ENCODE measurements at regions not wholly inside any gene's neighbourhood (a gene's known extent, or its start where the extent isn't known, plus 50 kb on each side); places are given as distances from the start of the nearest gene placed in this dataset.

DNA sequence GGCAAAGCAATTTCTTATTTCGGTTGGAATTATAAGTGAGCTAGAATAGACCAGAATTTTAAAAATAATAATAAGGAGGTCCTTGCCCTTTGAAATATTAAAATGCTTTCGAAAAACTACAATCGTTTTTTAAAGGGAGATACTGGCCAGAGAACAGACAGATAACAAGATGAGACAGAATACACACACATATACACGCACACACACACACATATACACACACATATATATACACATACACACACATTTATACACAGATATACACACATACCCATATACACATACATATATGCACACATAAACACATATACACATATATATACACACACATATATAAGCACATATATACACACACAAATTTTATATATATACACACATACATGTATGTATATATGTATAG, 175.3 kb upstream of the MIR17HG start:
- no peaks in the 10 kb centered on the region for H3K79me2 ChIP-seq (ENCODE audit: low read length)
- no peaks in the 10 kb centered on the region for H4K20me1 ChIP-seq (ENCODE audit: insufficient read depth, low read length)
- no peak overlapping the region for H3K4me2 ChIP-seq (ENCODE audit: low read length)
- H3K4me3 ChIP-seq (ENCODE audit: low read length) = no peak overlapping the region
- TF ChIP-seq, protein P1, sequence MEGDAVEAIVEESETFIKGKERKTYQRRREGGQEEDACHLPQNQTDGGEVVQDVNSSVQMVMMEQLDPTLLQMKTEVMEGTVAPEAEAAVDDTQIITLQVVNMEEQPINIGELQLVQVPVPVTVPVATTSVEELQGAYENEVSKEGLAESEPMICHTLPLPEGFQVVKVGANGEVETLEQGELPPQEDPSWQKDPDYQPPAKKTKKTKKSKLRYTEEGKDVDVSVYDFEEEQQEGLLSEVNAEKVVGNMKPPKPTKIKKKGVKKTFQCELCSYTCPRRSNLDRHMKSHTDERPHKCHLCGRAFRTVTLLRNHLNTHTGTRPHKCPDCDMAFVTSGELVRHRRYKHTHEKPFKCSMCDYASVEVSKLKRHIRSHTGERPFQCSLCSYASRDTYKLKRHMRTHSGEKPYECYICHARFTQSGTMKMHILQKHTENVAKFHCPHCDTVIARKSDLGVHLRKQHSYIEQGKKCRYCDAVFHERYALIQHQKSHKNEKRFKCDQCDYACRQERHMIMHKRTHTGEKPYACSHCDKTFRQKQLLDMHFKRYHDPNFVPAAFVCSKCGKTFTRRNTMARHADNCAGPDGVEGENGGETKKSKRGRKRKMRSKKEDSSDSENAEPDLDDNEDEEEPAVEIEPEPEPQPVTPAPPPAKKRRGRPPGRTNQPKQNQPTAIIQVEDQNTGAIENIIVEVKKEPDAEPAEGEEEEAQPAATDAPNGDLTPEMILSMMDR (IDR thresholded peaks at IDR 0.05; ENCODE audit: low read depth, low read length) = no peak
- TF ChIP-seq EZH2phosphoT487 (IDR thresholded peaks at IDR 0.05; ENCODE audit: low read depth) = no peak
- no peaks in the 10 kb centered on the region for H3K27me3 ChIP-seq (ENCODE audit: low read depth, low read length)
- H3K4me1 ChIP-seq (ENCODE audit: low read length) = peaks cover 9% of the 10 kb centered on the region
- no peak overlapping the region for H3K27ac ChIP-seq (ENCODE audit: low read length)
- no peak overlapping the region for H3K9ac ChIP-seq (ENCODE audit: low read length)
- peaks cover 9% of the 10 kb centered on the region; the same call in 1 of the 2 replicates for H3K9me3 ChIP-seq (ENCODE audit: insufficient read depth, low read length)
- no peak overlapping the region for H2AFZ ChIP-seq (ENCODE audit: low read depth, low read length)
- H3K36me3 ChIP-seq (replicated peaks; ENCODE audit: low read depth, low read length) = peaks cover 8% of the 10 kb centered on the region

DNA sequence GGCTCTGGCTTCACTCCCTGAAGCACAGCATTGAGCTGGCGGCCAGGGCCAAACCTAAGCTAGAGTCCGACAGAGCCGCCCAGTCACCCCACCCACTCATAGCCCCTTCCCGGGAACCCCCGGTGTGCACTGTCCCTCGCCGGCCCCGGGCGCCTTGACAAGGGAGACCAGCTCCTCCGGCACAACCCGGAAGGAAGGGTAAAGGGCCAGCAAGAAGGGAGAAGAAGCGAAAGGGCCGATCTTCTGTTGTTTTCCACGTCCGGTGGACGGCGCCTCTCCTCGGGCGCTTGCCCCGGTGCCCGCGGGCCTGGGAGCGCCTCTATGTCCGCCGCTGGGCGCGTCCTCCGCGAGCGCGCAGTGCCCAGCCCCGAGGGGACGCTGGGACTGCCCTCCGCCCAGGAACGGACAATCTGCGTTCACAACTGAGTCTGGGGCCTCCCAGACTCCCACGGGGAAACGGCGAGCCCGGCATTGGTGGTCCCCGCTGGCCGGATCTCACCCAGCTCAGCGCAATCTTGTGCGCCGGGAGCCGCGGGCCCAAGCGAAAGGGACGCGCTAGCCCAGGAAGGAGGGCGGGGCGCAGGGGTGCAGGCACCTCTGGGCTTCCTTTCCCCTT, 172.5 kb upstream of the MIR17HG start:
- TF ChIP-seq, protein P1 (IDR thresholded peaks at IDR 0.05; ENCODE audit: low read depth, low read length) = no peak
- no peak for TF ChIP-seq EZH2phosphoT487 (IDR thresholded peaks at IDR 0.05; ENCODE audit: low read depth)
- Histone ChIP-seq H3K9ac (ENCODE audit: low read length) (no peak overlapping the region), H3K27me3 (ENCODE audit: low read depth, low read length) (no peaks in the 10 kb centered on the region), H3K36me3 (replicated peaks; ENCODE audit: low read depth, low read length) (peaks cover 8% of the 10 kb centered on the region), H3K4me2 (ENCODE audit: low read length) (no peak overlapping the region), H3K9me3 (ENCODE audit: insufficient read depth, low read length) (peaks cover 9% of the 10 kb centered on the region; the same call in 1 of the 2 replicates), H3K79me2 (ENCODE audit: low read length) (no peaks in the 10 kb centered on the region), H2AFZ (ENCODE audit: low read depth, low read length) (no peak overlapping the region), H4K20me1 (ENCODE audit: insufficient read depth, low read length) (no peaks in the 10 kb centered on the region), H3K4me3 (ENCODE audit: low read length) (no peak overlapping the region), H3K4me1 (ENCODE audit: low read length) (peaks cover 9% of the 10 kb centered on the region), H3K27ac (ENCODE audit: low read length) (no peak overlapping the region)

DNA sequence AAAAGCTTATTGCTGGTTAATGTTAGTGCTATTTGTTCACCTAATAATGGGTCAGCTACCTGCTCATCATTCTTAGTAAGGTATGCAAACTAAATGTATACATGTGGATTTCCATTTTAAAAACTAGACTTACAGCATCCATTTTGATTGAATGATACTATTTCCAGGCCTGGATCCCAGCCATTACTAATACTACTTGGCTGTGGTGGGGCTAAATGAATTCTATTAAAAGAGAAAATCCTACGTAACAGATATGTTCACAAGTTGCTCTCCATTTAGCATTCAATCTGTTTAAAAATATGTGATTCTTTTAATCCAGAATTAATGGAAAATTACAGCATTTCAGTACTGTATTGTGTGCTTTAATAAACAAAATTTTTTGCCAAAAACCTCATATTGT, 169.4 kb upstream of the MIR17HG start:
- Histone ChIP-seq H4K20me1 (ENCODE audit: insufficient read depth, low read length) (no peaks in the 10 kb centered on the region), H3K4me1 (ENCODE audit: low read length) (no peaks in the 10 kb centered on the region), H3K27me3 (ENCODE audit: low read depth, low read length) (no peaks in the 10 kb centered on the region), H3K9me3 (ENCODE audit: insufficient read depth, low read length) (no peaks in the 10 kb centered on the region), H3K4me2 (ENCODE audit: low read length) (no peak overlapping the region), H3K4me3 (ENCODE audit: low read length) (no peak overlapping the region), H2AFZ (ENCODE audit: low read depth, low read length) (no peak overlapping the region), H3K9ac (ENCODE audit: low read length) (no peak overlapping the region), H3K79me2 (ENCODE audit: low read length) (no peaks in the 10 kb centered on the region), H3K27ac (ENCODE audit: low read length) (no peak overlapping the region), H3K36me3 (replicated peaks; ENCODE audit: low read depth, low read length) (no peaks in the 10 kb centered on the region)
- TF ChIP-seq, protein P1 (IDR thresholded peaks at IDR 0.05; ENCODE audit: low read depth, low read length) = no peak
- no peak for TF ChIP-seq EZH2phosphoT487 (IDR thresholded peaks at IDR 0.05; ENCODE audit: low read depth)

- Histone ChIP-seq H3K4me2 (ENCODE audit: low read length) (no peak overlapping the region), H3K36me3 (replicated peaks; ENCODE audit: low read depth, low read length) (no peaks in the 10 kb centered on the region), H3K4me1 (ENCODE audit: low read length) (peaks cover 6% of the 10 kb centered on the region), H3K9me3 (ENCODE audit: insufficient read depth, low read length) (no peaks in the 10 kb centered on the region), H3K4me3 (ENCODE audit: low read length) (no peak overlapping the region), H3K9ac (ENCODE audit: low read length) (no peak overlapping the region), H3K79me2 (ENCODE audit: low read length) (no peaks in the 10 kb centered on the region), H4K20me1 (ENCODE audit: insufficient read depth, low read length) (no peaks in the 10 kb centered on the region), H3K27me3 (ENCODE audit: low read depth, low read length) (no peaks in the 10 kb centered on the region), H3K27ac (ENCODE audit: low read length) (no peak overlapping the region), H2AFZ (ENCODE audit: low read depth, low read length) (no peak overlapping the region)
- no peak for TF ChIP-seq EZH2phosphoT487 (IDR thresholded peaks at IDR 0.05; ENCODE audit: low read depth)
- TF ChIP-seq, protein P1 (IDR thresholded peaks at IDR 0.05; ENCODE audit: low read depth, low read length) = no peak
These were observed 165.6 kb upstream of the MIR17HG start for GRCh38 chr13:91181892-91182291.

Measured in OCI-LY3 (cell line).